GM19043 (cell line): ENCODE measurements at regions not wholly inside any gene's neighbourhood (a gene's known extent, or its start where the extent isn't known, plus 50 kb on each side); places are given as distances from the start of the nearest gene placed in this dataset.

Source experiments
- ATAC-seq: cut with Tn5 transposase; IDR thresholded peaks from one replicate; pipeline ENCODE4 v1.9.1; 2021; ENCODE audit warnings: low read depth; ENCODE audit not compliant: unreplicated experiment

GRCh38 chr10:77710759-77711682 lies 73.4 kb upstream of the KCNMA1 start:
- peak; percentile 94 for ATAC-seq

DNA sequence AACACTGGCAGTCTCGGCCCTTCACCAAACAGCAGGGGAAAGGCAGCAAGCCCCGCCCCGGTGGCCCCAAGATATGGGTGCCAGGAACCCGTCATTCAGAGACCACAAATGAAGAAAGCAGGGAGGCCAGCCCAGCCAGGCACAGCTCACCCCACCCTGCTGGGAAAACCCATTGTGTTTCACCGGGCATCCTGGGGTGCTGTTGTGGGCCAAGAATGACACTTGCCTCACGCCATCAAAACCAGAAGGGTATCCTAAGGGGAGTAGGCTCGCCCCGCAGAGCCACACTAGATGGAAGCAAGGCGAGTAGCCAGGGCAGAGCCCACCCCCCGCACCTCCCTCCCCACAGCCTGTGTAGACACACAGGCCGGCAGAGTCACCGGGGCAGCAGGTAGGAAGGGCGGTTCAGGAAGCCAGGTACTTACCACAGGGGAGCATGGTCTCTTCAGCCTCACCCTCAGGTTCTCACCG lies 72.5 kb upstream of the KCNMA1 start:
- no peak for ATAC-seq

- no peak for ATAC-seq
These were observed 70.0 kb upstream of the KCNMA1 start for GRCh38 chr10:77707570-77707969.

DNA sequence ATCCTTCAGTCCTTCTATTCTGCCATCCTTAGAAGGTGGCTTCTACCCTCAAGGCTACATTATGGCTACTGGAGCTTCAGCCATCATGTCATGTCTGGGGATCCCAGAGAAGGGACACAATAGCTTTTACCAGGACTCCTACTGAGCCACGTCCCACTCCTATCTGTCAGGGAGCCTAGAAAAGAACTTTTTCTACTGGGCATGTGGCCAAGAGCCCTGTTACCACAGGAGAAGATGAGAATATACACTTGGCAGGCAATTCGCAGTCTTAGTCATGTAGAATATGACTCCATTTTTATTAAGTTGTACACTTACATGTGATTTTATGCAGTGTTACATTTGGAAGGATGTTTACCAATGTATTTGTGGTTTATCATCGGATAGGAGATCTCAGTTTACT lies 64.6 kb upstream of the KCNMA1 start:
- ATAC-seq: no peak

GRCh38 chr10:77700086-77700485 lies 62.5 kb upstream of the KCNMA1 start:
- no peak for ATAC-seq

GRCh38 chr10:77699080-77699645 lies 61.6 kb upstream of the KCNMA1 start:
- no peak for ATAC-seq

DNA sequence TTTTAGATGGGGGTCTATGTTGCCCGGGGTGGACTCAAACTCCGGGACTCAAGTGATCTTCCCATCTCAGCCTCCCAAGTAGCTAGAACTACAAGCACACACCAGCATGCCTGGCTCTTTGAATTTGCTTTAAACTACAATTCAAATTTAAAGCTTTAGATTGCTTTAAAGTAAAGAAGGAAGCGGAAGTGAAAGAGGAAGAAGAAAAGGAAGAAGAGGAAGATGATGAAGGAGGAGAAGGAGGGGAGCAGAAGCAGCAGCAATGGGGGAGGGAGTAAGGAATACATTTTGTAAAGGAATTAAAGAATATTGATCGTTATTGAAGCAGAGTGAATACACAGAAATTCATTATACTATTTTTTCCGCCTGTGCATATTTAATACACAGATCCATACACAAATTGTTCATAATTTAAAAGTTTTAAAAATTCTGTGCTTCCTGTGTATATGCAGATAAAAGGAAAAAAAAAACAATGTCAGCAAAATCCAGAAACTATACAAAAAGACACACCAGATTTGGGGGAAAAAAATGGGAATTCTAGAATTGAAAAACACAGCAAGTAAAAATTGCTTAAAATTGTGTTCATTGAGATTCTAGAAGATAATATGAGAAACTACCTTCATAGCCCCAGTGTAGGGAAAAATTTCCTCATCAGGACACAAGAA lies 60.8 kb upstream of the KCNMA1 start:
- no peak for ATAC-seq

- ATAC-seq: no peak
These were observed 59.0 kb upstream of the KCNMA1 start for GRCh38 chr10:77696584-77696983.

DNA sequence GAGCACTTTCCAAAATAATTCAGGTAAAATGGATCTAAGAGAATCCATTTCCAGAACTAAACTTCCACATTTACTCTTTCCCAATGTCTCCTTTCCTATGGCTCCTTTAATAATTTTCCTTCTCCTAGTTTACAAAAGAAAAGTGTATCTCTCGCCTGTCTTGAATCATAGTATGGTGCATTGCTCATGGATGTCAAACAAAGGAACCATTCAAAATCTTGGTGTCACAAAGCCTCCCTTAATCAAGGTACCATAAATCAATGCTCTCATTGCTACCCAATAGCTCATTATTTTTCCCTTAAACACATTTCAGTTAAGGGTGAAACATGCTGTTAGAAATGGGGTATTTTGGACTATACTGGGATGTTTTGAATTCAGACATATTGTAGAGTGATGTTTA lies 57.6 kb upstream of the KCNMA1 start:
- ATAC-seq: no peak

DNA sequence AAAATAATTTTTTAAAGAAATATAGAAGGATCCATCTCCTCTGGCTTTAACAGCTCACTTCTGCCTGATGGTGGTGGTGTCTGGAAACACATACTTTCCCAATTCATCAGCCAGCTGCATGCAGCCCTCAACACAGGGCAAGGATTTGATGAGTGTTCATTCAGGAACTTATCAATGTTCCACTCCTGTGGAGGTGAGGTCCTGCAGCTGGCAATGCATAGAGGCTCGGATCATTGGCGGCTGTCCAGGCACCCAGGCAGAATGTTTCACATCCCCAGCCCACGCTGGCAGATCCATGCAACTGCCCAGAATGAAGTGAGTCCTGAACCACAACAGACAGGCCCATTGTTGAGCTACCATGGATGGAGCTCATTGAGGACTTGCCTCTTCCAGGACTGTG lies 55.2 kb upstream of the KCNMA1 start:
- ATAC-seq: no peak

DNA sequence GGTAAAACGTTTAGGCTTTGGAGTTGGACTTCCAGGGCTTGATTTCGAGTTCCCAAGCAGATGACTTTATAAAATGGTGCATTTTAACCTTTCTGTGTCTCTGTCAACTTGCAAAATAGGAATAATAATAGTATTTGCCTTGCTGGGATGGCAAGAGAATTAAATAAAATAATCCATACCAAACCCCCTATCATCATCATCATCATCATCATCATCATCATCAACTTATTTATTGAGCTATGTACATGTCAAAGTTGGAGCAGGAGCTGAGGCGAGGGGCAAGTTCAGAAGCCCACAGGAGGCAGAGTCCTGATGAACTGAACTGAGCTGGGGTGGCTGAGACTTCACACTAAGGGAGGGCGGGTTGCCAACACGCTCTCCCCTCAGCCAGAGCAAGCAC lies 51.7 kb upstream of the KCNMA1 start:
- no peak for ATAC-seq

- ATAC-seq: no peak
These were observed 50.0 kb upstream of the KCNMA1 start for GRCh38 chr10:77687621-77688020.
